Breast epithelium (tissue), 4 donors: ENCODE measurements at regions not wholly inside any gene's neighbourhood (a gene's known extent, or its start where the extent isn't known, plus 50 kb on each side); places are given as distances from the start of the nearest gene placed in this dataset.

Experiments used
- DNase-seq, 2 donors: peaks; one replicate each; pipeline ENCODE4 v3.0.0-alpha.2; 2019; ENCODE audit warnings: low spot score in 2 of 2
- H3K27ac ChIP-seq, 2 donors: fragments of 200-600 bp; sonication (generic) in 1 of 2; one replicate each; pipeline ENCODE4 v1.5.1; 2016 to 2019; ENCODE audit warnings: mild to moderate bottlenecking in 1 of 2
- H3K27me3 ChIP-seq, 2 donors: fragments of 200-600 bp; sonication (generic) in 1 of 2; one replicate each; pipeline versions ENCODE4 v1.5.1 to v1.6.0; 2017 to 2019; ENCODE audit warnings: control low read depth in 1 of 2, mild to moderate bottlenecking in 1 of 2
- H3K36me3 ChIP-seq: fragments of 200-600 bp; one replicate; pipeline ENCODE4 v1.5.1; 2019
- H3K4me1 ChIP-seq, 2 donors: fragments of 200-600 bp; sonication (generic); one replicate each; pipeline ENCODE4 v1.5.1; 2016 to 2019; ENCODE audit warnings: control low read depth in 1 of 2
- H3K4me3 ChIP-seq, 3 donors: fragments of 200-600 bp; sonication (generic); 1 replicate in 2 of 3; 2 replicates in 1 of 3; pipeline ENCODE4 v1.5.1; 2016 to 2019; ENCODE audit warnings: mild to moderate bottlenecking in 3 of 3, moderate library complexity in 2 of 3
- H3K9me3 ChIP-seq, 2 donors: fragments of 200-600 bp; sonication (generic) in 1 of 2; one replicate each; pipeline ENCODE4 v1.5.1; 2016 to 2019; ENCODE audit warnings: control low read depth in 1 of 2
- POLR2A ChIP-seq: fragments of 450-650 bp; IDR thresholded peaks from one replicate; pipeline ENCODE4 v1.6.1; 2016; ENCODE audit warnings: antibody characterized with exemption, mild to moderate bottlenecking, moderate library complexity
- POLR2AphosphoS5 ChIP-seq, 3 donors: sonication (generic); formaldehyde crosslinking; IDR thresholded peaks; one replicate each; pipeline ENCODE4 v1.6.1; 2017; ENCODE audit warnings: antibody characterized with exemption in 3 of 3
- intact Hi-C: fragments of 100-400 bp; cut with DNase I; formaldehyde crosslinking; loops from one replicate; pipeline ENCODE4 v1.15.1; 2023; ENCODE audit warnings: low total_unique reads
- TF ChIP-seq, protein P1 (sequence below), 3 donors: fragments of 450-650 bp; IDR thresholded peaks; one replicate each; pipeline ENCODE4 v1.5.1; 2016 to 2017; ENCODE audit warnings: antibody characterized with exemption in 3 of 3, mild to moderate bottlenecking in 3 of 3, moderate library complexity in 3 of 3

DNA sequence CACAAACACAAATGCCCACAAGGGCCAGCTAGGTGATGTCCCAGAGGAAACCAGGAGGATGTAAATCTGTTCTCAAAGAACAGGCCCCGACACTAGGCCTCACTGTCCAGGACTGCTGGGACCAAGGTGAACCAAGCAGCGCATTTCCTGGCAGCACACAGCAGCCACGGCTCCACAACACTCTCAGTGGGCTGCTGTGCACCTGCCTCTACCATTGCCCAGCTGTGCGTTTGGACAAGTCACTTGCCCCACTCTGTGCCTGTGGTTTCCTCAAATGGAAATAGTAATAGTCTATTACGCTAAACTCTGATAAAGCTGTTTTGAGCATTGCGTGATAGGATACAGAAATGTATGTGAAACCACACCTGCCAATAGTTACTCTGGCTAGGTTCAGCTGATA lies 544.5 kb downstream of the BNC2 start:
- peaks cover 0 to 4% of the 10 kb centered on the region in 2 donors for H3K4me1 ChIP-seq
- no peaks in the 10 kb centered on the region for H3K27me3 ChIP-seq
- no peak overlapping the region for H3K4me3 ChIP-seq
- no peaks in the 10 kb centered on the region for H3K36me3 ChIP-seq
- no peak overlapping the region for H3K27ac ChIP-seq
- no peaks in the 10 kb centered on the region for H3K9me3 ChIP-seq
- DNase-seq, result no peak
- no peak for TF ChIP-seq POLR2A
- no peak for TF ChIP-seq POLR2AphosphoS5 (IDR thresholded peaks at IDR 0.05)
- TF ChIP-seq, protein P1, sequence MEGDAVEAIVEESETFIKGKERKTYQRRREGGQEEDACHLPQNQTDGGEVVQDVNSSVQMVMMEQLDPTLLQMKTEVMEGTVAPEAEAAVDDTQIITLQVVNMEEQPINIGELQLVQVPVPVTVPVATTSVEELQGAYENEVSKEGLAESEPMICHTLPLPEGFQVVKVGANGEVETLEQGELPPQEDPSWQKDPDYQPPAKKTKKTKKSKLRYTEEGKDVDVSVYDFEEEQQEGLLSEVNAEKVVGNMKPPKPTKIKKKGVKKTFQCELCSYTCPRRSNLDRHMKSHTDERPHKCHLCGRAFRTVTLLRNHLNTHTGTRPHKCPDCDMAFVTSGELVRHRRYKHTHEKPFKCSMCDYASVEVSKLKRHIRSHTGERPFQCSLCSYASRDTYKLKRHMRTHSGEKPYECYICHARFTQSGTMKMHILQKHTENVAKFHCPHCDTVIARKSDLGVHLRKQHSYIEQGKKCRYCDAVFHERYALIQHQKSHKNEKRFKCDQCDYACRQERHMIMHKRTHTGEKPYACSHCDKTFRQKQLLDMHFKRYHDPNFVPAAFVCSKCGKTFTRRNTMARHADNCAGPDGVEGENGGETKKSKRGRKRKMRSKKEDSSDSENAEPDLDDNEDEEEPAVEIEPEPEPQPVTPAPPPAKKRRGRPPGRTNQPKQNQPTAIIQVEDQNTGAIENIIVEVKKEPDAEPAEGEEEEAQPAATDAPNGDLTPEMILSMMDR (IDR thresholded peaks at IDR 0.05), result no peak
- intact Hi-C loops, result no loop called here

DNA sequence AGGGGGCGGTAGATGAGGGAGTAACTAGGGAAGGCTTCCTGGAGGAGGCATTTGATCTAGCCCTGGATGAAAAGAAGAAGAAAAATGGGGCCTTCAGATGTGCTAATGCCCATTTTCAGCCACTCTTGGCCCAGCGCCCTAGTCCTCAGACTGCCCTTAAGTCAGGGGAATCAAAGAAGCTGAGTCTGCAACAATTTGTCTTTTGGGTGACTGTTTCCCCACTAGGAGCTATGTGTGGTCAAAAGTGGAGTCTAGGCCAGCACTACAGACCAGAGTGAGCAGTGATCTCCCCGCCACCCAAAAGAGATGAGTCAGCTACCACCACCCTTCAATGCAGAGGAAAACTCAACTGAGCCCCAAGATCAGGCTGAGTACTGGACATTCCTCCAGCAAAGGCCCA lies 542.1 kb downstream of the BNC2 start:
- Histone ChIP-seq H3K27me3 (no peaks in the 10 kb centered on the region), H3K9me3 (no peaks in the 10 kb centered on the region), H3K27ac (no peak overlapping the region), H3K4me3 (no peak overlapping the region), H3K36me3 (no peaks in the 10 kb centered on the region), H3K4me1 (peaks cover 0 to 4% of the 10 kb centered on the region in 2 donors)
- intact Hi-C loops, result no loop called here
- DNase-seq, result no peak
- TF ChIP-seq POLR2AphosphoS5 (IDR thresholded peaks at IDR 0.05), result no peak
- TF ChIP-seq POLR2A, result no peak
- TF ChIP-seq, protein P1 (IDR thresholded peaks at IDR 0.05), result no peak

DNA sequence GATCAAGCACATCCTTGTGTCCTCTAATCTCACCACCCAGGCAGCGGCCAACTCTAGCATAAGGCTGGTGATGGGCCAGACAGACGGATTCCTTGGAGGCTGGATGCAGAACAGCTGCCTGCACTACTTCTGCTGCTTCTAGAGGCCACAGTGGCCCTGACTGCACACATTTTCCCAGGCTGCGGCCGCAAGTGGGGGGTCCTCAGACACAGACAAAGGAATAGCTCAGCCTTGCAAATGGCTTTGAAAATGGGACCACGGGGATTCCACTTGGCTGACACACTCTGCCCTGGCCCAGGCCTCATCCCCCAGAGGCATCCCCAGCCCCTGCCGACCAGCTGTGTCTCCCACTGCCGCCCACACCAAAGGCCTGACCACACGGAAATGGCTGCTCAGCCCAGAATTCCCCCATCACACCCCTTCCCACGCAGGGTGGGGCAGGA lies 540.8 kb downstream of the BNC2 start:
- H3K4me3 ChIP-seq, result no peak overlapping the region
- peak overlapping the region in 1 of 2 donors; percentile 72 for H3K27ac ChIP-seq
- no peaks in the 10 kb centered on the region for H3K27me3 ChIP-seq
- no peaks in the 10 kb centered on the region for H3K36me3 ChIP-seq
- no peak for TF ChIP-seq POLR2A
- no peak for TF ChIP-seq POLR2AphosphoS5 (IDR thresholded peaks at IDR 0.05)
- TF ChIP-seq, protein P1 (IDR thresholded peaks at IDR 0.05), result no peak
- H3K4me1 ChIP-seq, result peaks cover 0 to 4% of the 10 kb centered on the region in 2 donors
- intact Hi-C loops, result loop anchor here (10.0 kb wide), 1 partner anchor 265 kb away; no protein-coding TSS in a partner anchor
- no peak for DNase-seq
- H3K9me3 ChIP-seq, result no peaks in the 10 kb centered on the region

DNA sequence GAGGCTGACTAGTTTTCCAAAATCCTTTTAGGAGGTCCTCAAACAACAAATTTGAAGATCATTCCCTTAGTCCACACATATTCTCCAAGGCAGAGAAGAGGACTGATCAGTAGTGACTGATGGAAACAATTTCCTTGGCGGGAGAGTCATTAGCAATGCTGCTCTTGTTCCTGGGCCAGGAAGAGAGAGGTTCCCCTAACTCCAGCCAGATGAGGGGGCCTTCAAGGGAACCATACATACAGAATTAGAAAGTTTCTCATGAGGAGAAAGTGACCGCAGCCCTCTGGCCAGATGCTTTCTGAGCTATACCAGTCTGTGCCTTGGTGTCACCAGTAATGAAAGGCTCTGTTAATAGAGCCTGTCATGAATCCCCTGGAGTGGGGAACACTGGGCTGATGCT lies 539.4 kb downstream of the BNC2 start:
- no peaks in the 10 kb centered on the region for H3K9me3 ChIP-seq
- H3K4me3 ChIP-seq, result no peak overlapping the region
- H3K27me3 ChIP-seq, result no peaks in the 10 kb centered on the region
- DNase-seq, result no peak
- H3K27ac ChIP-seq, result peak overlapping the region in 1 of 2 donors; percentile 30
- no peaks in the 10 kb centered on the region for H3K36me3 ChIP-seq
- TF ChIP-seq POLR2A, result no peak
- no peak for TF ChIP-seq POLR2AphosphoS5 (IDR thresholded peaks at IDR 0.05)
- TF ChIP-seq, protein P1 (IDR thresholded peaks at IDR 0.05), result no peak
- peaks cover 0 to 4% of the 10 kb centered on the region in 2 donors for H3K4me1 ChIP-seq
- intact Hi-C loops, result loop anchor here (10.0 kb wide), 1 partner anchor 264 kb away; no protein-coding TSS in a partner anchor

DNA sequence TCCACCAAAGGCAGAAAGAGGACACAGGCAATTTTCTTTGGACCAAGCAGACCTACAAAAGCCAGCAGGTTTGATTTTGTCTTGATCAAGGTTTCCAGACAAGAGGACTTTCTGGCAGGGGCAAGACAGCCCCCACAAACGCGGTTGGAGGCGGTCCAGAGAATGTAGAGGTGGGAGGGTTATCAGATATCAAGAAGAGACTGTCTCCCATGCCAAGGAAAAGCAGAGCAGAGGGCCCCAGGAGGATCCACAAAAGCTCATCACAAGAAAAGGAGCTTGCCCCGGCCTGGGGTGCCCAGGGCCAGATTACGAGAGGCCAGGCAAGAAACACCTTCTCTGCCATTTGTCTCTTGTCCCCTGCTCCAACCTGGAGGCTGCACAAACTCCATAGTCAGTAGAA lies 538.9 kb downstream of the BNC2 start:
- no peaks in the 10 kb centered on the region for H3K36me3 ChIP-seq
- H3K4me3 ChIP-seq, result no peak overlapping the region
- TF ChIP-seq POLR2AphosphoS5 (IDR thresholded peaks at IDR 0.05) (no peak), POLR2A (no peak)
- TF ChIP-seq, protein P1 (IDR thresholded peaks at IDR 0.05), result no peak

More for the DNA sequence above, 538.9 kb downstream of the BNC2 start:
- Histone ChIP-seq H3K27ac (peak overlapping the region in 1 of 2 donors; percentile 30), H3K9me3 (no peaks in the 10 kb centered on the region), H3K27me3 (no peaks in the 10 kb centered on the region), H3K4me1 (peaks cover 0 to 4% of the 10 kb centered on the region in 2 donors)
- DNase-seq, result no peak
- intact Hi-C loops, result loop anchor here (10.0 kb wide), 1 partner anchor 263 kb away; no protein-coding TSS in a partner anchor
